Choroid plexus epithelial cell (primary cell): ENCODE measurements at regions not wholly inside any gene's neighbourhood (a gene's known extent, or its start where the extent isn't known, plus 50 kb on each side); places are given as distances from the start of the nearest gene placed in this dataset.
"Not testable (repeated sequence)": the region's sequence is repeated elsewhere in the genome, so short reads cannot be mapped to it uniquely, and the experiment has no call there.

Source experiments
- DNase-seq: peaks from one replicate; pipeline ENCODE4 v3.0.0-alpha.2; 2010; ENCODE audit warnings: low read depth
- H3K4me3 ChIP-seq: 2 replicates; pipeline ENCODE4 v1.5.1; 2011; ENCODE audit warnings: low read depth, mild to moderate bottlenecking, control low read depth, low read length, moderate library complexity
- TF ChIP-seq, protein P1 (sequence below): conservative IDR thresholded peaks from 2 replicates; pipeline ENCODE4 v1.5.1; 2011; ENCODE audit warnings: low read depth, mild to moderate bottlenecking, control low read depth, inconsistent platforms, low read length, moderate library complexity

DNA sequence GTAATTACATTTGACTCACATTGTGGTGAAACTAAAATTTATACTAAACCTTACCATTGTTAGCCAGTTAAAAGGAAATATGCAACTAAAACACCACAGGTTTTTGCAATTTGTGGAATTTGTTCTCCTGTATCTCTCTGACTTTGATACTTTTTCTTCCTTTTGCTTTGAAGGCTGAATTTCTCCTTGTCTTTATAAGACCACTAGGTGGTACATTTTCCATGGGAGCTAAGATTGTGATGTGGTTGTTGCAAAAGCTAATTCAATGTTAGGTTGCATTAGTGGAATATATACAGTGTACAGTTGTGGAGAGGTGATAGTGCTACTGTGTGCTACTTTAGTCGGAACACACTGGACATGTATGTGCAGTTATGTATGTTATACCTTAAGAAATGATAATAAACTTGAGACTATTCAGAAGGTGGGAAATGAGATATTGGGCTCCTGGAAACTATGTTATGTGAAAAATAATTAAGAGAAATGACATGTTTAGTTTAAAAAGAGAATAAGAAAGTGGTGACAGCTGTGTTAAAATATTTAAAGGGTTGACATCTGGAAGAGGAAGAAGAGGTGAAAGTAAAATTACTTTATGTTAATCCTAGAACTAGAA, 70.3 kb downstream of the ARL9 start:
- no peak overlapping the region for H3K4me3 ChIP-seq
- TF ChIP-seq, protein P1, sequence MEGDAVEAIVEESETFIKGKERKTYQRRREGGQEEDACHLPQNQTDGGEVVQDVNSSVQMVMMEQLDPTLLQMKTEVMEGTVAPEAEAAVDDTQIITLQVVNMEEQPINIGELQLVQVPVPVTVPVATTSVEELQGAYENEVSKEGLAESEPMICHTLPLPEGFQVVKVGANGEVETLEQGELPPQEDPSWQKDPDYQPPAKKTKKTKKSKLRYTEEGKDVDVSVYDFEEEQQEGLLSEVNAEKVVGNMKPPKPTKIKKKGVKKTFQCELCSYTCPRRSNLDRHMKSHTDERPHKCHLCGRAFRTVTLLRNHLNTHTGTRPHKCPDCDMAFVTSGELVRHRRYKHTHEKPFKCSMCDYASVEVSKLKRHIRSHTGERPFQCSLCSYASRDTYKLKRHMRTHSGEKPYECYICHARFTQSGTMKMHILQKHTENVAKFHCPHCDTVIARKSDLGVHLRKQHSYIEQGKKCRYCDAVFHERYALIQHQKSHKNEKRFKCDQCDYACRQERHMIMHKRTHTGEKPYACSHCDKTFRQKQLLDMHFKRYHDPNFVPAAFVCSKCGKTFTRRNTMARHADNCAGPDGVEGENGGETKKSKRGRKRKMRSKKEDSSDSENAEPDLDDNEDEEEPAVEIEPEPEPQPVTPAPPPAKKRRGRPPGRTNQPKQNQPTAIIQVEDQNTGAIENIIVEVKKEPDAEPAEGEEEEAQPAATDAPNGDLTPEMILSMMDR, result peak; percentile 67
- peak; percentile 82 for DNase-seq

DNA sequence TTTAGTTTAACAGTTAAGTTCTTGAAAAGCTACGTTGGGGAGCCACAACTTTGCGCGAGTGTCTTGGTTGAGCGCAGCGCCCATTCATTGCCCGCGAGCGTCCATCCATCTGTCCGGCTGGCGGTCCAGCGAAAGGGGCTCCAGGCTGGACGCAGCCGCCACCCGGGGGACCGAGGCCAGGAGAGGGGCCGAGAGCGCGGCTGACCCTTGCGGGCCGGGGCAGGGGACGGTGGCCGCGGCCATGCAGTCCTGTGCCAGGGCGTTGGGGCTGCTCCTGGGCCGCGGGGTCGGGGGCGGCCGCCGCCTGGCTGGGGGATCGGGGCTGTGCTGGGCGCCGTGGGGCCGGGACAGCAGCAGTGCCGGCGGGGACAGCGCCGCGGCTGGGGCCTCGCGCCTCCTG, 86.8 kb downstream of the ARL9 start:
- not testable (repeated sequence) for DNase-seq

More for the DNA sequence above, 86.8 kb downstream of the ARL9 start:
- not testable (repeated sequence) for H3K4me3 ChIP-seq
